GM21381 (cell line): ENCODE measurements at regions not wholly inside any gene's neighbourhood (a gene's known extent, or its start where the extent isn't known, plus 50 kb on each side); places are given as distances from the start of the nearest gene placed in this dataset.
"Not testable (repeated sequence)": the region's sequence is repeated elsewhere in the genome, so short reads cannot be mapped to it uniquely, and the experiment has no call there.

Source experiments
- ATAC-seq: cut with Tn5 transposase; IDR thresholded peaks from one replicate; pipeline ENCODE4 v1.9.1; 2021; ENCODE audit warnings: mild to moderate bottlenecking, moderate library complexity; ENCODE audit not compliant: unreplicated experiment

DNA sequence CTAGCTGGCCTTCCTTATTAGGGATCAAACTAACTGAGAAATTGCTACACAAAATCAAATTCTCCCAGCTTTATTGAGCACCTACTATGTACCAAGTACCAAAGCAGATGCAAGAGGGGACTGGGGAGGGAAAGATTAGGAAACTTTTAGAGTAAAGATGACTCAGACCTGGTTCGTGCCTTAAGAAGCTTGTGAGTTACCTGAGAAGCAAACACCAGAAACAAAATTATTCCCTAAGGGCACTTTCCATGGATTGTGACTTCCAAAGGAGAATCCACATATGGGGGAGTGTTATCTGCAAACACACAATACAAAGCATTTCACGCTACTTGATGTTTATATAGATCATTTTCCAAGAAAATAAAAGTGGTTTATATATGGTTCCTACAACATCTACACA, 326.9 kb upstream of the HNRNPA3 start:
- ATAC-seq = no peak

DNA sequence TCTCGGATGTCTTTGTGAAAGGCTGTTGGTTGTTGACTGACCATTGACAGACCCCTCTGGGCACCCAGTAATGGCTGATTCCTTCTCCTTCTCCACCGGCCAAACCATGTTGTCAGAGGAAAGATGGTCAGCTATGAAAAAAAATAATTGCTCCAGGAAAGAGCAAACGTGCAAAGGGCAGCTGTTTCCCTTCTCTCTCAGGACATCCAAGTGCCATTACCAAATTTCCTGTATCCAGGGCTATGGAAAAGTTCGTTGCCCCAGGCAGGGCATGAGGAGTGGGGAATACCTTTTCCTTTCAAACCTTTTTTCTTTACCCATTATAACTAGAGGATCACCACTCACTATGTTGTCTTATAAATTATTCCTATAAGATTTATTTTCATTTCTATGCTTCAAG, 321.5 kb upstream of the HNRNPA3 start:
- ATAC-seq = no peak

DNA sequence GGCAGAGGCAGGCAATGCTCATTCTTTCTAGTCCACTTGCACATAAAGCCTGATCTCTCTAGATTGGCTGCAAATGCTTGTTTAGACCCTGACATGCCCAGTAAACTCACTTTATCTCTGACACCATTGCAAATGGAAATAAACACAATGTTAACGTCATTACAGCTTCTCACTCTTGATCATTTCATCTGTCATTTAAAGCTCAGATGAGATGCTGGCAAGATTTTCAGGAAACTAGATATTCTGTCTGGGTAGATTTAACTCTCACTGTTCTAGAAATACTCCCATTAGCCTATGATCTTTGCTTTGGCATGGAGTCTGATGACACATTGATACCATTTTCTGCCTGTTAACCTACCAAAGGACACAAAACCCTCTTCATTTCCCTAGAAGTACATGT, 320.7 kb upstream of the HNRNPA3 start:
- ATAC-seq = no peak

DNA sequence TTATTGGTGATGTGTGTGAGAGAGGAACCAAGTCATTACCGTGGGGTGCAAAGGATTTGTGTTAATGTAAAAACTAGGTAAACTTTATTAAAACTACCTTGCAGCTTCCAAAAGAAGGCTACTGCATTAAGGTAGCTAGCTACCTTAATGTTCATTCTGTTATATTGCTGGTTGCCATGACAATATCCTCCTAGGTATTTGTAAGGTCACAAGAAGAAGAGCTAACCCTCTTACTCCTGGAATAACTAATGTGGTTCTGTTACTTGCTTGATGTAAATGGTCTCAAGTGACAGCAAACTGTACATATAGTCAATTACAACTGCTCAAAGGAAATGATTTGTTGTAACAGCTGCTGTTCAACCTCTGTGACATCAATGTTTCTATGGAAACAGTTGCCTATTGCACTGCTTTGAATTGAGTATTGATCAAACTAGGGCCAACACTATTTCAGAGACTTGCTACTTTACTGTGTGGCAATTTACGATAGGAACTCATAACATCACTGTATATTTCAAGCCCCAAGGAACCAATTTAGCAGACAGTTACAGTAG, 319.8 kb upstream of the HNRNPA3 start:
- no peak for ATAC-seq

DNA sequence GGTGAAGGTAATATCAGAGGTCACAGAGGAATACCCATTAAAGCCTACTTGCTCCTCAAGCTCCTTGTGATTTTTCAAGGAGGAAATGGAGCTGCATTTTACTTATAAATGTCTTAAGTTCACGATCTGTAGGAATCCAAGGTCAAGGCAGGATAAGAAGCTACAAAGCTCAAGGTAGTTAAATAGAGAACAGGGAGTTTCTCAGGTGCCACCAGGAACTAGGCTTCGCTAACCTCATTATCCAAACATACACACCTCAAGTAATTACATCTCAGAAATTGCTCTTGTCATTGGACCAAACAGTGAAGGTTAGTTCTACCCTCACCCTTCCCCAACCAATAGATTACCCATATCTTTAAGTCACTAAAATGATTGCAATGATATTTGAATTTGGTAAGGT, 317.4 kb upstream of the HNRNPA3 start:
- no peak for ATAC-seq

DNA sequence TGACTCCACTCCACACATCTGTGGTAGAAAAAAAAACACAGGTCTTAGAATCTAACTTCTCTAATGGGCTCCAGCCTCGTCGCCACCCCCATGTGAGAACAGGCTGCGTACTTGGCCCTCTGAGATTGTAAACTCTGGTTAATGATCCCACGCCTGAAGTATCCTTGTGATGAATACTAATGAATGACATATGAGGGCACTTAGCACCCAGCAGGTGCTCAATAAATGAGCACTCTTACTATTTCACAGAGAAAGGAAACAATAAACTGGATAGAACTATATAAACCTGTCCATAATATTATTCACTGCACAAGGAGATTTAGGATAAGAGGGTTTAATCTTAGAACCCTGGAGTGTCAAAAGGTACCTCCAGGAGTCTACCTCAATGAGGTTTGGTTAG, 310.1 kb upstream of the HNRNPA3 start:
- ATAC-seq = no peak

DNA sequence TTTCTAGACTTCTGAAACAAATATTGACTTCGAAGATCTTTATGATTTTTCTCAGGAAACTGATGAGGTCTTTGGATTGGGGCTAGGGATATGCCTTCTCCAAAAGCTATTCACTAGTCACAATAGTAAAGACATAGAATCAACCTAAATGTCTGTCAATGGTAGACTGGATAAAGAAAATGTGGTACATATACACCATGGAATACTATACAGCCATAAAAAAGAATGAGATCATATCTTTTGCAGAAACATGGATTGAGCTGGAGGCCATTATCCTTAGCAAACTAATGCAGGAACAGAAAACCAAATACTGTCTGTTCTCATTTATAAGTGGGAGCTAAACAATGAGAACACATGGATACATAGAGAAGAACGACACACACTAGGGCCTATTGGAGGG, 308.5 kb upstream of the HNRNPA3 start:
- ATAC-seq = not testable (repeated sequence)

DNA sequence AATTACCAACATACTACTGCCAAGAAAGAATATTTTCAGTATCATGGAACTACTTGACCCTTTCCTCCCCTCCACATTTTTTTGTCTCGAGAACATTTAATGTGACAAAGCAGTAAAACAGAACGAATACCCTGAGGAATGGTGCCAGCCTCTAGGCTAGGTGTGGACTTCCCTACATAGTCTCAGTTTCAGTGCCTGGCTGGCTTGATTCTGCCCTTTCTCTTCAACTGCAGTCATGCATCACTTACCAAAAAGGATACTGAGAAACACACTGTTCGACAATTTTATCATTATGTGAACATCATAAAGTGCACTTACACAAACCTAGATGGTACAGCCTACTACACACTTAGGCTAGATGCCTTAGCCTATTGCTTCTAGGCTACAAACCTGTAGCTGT, 305.3 kb upstream of the HNRNPA3 start:
- no peak for ATAC-seq

DNA sequence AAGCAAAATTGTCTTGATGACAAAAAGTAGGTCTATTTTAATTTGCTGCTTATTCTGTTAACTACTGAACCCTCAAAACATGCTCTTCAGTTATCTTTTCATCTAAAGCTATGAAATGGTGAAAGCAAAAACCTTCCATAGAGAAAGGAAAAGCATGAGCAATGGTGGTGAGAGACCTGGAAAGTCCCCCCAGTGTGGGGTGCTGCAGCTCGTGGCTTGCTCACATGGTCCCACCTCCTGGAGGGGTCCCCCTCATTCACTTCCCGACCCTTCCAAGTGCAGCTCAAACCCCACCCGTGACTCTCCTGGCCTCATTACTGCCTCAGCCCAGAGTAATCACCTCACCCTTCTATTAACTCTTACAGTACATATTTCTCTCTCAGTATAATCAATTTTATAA, 301.8 kb upstream of the HNRNPA3 start:
- no peak for ATAC-seq

DNA sequence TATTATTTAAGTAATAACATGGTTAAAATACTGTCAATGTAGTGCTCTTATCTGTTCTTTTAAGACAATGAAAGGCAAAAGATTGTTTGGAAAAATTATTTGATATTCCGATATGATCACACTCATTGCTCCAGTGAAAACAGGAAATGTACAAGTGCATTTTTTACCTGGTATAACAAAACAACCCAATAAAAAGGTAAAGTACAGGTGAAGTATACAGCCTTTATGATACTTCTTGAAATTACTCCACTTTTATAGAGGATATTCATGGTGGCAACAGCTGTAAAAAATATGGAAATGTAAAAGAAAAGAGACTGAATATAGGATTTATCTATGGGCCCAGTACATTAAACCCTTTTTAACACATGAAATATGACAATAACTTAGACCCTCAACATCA, 298.6 kb upstream of the HNRNPA3 start:
- ATAC-seq = no peak

DNA sequence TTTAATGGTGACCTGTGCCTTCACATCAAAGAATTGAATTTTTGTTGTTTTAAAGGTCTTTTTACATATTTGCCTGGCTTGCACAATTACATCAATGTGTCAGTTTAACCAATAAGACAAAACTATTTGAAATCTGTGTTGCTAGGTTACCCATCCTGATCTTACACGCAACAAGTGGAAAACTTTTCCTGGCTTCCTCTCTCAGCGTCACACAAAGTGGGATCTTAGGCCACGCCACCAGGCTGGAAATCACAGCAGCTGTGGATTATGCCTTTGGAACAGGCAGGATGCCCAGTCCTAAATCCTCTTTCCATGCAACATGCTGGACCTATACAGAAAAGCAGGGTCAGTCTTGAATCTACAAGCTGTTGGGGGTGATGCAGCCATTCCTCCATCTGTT, 298.2 kb upstream of the HNRNPA3 start:
- no peak for ATAC-seq

DNA sequence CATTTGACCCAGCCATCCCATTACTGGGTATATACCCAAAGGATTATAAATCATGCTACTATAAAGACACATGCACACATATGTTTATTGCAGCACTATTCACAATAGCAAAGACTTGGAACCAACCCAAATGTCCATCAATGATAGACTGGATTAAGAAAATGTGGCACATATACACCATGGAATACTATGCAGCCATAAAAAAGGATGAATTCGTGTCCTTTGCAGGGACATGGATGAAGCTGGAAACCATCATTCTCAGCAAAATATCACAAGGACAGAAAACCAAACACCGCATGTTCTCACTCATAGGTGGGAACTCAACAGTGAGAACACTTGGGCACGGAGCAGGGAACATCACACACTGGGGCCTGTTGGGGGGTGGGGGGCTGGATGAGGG, 290.0 kb upstream of the HNRNPA3 start:
- not testable (repeated sequence) for ATAC-seq

DNA sequence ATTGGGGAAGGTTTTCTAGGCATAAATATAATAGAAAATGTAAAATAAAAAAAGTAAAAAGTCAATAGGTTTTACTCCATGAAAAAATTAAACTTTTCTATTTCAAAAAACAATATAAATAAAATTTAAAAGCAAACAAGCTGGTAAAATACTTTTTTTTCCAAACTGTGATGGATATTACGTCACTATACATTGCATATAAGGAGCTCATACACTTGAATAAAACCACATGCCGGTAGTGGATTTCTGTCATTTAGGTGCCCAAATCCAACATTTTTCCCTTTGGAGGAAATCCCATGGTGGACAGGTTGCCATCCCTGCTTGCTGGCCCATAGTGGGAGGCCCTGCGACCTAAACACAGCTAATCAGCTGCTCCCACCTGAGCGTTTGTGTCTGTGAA, 289.4 kb upstream of the HNRNPA3 start:
- no peak for ATAC-seq

DNA sequence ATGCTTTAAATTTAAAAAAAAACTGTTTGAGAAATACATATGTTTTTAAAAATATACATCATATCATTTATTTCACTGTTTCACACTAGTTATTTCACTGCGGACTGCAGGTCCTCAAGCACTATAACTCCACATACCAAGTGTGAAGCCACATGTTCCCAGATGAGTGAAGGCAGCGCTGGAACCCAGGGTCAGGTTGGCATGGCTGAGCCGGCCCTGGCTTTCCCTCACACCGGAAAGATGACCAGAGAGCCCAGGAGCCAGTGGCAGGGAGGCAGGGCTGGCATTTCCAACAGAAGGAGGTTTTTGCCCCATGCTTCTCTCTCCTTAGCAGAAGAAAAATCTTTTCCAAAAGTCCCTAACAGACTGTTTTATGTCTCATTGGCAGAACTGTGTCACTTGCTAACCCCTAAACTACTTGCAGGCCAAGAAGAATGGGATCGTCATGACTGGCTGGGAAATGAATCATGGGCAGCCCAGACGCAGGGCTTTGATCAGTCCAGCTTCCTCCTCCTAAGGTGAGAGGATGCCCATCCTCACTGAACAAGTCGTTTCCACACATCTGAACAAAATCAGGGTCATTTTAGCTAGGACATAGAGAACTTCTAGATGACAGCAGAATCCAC, 287.6 kb upstream of the HNRNPA3 start:
- no peak for ATAC-seq

DNA sequence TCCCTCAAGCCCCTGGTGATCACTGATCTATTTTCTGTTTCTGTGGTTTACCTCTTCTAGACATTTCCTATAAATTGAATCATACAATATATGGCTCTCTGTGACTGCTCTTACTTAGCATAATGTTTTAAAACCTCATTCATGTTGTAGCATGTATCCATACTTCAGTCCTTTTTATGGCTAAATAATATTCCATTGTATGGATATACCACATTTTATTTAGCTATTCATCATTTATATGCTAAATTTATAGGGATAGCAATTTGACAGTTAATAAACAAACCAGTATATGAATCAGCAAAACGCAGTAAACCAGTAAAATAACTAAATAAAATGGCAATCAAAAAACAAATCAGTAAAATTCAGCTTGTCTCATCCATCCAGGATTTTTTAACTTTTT, 286.1 kb upstream of the HNRNPA3 start:
- ATAC-seq = no peak

DNA sequence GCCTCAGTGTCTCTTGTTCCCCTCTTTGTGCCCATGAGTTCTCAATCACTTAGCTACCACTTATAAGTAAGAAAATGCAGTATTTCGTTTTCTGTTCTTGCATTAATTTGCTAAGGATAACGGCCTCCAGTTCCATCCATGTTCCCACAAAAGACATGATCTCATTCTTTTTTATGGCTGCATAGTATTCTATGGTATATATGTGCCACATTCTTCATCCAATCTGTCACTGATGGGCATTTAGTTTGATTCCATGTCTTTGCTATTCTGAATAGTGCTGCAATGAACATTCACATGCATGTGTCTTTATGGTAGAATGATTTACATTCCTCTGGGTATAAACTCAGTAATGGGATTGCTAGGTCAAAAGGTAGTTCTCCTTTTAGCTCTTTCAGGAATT, 283.2 kb upstream of the HNRNPA3 start:
- ATAC-seq = not testable (repeated sequence)

DNA sequence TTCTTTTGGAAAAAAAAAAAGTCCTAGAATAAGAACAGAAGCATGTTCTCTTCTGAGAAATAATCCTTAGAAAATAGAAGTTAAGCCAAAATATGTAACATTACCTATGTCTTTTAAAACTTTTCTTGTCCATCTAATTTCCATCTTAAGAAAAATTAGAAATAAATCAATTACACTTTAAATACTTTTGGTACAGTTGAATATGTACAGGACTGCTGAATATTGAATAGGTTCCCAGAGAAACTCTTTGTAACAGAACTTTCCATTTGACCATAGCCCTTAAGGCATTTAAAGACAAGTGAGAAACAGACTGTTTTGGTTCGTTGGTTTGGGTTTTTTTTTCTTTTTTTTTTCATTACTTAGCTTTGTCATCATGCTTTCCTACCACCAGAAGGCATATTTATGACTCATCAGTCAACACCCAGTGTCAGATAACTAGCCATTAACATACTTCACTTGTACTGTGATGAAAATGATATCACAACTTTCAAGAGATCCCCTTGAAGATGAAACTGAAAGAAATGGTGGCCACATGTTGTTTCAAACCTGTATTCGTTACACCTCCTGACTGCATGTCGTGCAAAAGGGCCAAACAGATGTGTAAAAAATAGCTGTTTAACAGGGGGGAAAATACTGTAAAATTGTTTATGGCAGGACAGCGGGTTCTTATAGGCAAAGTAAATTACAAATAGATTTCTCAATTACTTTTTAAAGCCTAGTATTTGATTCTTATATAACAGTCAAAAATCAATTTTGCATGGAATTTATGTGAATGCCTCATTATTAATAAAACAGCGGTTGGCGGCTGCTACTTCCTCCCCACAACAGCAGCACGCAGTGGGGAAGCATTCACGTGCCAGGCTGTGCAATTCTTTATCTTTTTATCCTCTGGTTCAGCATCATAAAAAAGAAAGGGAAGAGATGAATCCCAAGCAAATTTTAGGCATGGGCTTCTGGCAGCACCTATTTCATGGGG, 280.7 kb upstream of the HNRNPA3 start:
- ATAC-seq = peak; percentile 98

DNA sequence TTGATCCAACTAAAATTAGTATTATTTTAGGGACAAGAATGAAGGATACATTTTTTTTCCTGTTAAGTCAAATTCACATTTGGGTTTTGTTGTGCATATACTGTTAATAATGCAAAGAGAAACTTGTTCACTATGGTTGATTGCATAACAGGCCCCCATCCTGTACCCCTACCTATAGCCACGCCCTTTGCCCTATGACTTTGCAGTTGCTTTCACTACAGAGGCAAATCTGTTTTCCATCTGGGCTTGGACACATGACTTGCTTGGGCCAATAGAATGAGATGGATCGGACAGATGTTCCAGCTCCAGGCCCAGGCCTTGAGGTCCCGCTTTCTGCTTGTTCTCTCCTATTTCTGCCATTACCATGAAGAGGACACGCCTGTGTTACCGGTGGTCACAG, 278.5 kb upstream of the HNRNPA3 start:
- ATAC-seq = no peak

DNA sequence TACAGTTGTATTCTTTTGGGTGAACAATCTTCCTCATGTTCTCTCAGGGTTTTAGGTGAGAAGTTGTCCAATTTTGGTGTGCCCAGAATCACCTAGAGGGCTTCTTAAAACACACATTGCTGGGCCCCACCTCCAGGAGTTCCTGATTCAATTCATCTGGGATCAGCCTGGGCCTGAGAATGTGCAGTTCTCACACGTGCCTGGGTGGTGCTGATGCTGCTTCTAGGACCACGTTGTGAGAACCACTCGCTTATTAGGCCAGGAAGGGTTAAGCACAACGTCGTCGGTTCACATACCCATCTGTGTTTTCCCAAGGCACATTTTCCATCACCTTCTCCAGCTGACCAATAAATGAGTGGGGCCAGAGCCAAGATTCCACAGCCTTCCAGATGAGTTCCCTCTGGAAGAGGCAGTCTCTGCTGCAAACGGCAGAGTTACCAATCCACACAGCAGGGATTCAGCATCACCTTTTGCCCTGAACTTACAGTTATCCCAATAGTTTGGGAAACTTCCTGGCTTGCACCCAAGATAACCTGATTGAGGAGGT, 277.7 kb upstream of the HNRNPA3 start:
- ATAC-seq = no peak

DNA sequence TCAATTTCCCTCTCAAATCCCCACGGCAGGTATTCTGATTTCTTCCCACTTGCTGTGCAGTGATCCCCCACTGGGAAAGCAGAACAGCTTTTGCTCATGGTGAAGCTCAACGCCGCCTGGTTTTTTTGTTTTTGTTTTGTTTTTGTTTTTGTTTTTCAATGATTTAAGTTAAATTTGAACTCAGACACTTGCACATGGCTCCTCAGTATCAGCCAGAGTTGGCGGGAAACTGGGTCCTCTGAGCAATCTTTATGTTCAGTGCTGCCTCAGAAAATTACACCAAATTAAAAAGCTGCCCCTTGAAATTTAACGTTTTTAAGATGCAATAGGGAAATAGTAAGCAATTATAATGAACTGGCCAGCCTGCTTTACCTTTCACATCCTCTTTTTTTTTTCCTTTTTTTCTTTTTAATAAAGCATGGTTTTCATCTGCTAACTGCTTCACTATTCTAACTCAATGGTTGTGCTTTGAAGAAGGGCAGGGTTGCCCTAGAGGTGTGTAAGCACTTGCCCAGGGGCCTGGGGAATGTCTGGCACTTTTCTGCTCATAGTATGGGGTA, 277.0 kb upstream of the HNRNPA3 start:
- ATAC-seq = no peak

DNA sequence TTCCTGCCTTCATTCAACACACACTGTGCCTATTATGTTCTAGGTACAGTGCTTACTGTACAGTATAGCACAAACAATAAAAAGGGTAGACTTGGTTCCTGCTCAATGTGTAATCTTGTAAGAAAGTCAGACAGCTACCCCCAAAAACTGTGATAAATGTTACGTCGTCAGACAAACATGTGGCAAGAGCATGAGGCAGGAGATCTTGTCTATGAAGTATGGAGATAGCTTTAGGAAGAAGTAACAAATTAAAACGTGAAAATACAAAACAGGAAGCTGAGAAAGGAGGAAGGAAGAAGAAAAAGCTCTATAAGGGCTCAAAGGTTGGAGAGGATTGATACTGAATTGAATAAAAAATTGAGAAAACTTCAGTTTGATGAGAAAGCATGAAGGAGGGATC, 276.2 kb upstream of the HNRNPA3 start:
- ATAC-seq = no peak
